ENCODE measurements at regions not wholly inside any gene's neighbourhood (a gene's known extent, or its start where the extent isn't known, plus 50 kb on each side); places are given as distances from the start of the nearest gene placed in this dataset.

DNA sequence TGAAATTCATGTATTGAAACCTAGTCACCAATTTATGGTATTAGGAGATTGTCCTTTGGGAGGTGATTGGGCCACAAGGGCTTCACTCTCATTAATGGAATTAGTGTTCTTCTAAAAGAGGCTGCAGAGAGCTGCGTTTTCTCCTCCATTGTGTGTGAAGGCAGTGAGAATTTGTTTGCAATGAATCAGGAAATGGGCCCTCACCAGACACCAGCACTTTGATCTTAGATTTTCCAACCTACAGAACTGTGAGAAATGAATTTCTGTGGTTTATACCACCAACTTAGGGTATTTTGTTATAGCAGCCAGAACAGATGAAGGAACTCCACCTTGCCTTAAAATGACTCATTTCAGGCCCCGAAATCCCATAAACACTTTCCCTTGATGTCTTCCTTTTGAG, 544.2 kb downstream of the RWDD3 start:
- Mint-ChIP-seq H3K27me3 (no peaks in the 10 kb centered on the region), H3K9me3 (peaks cover 5% of the 10 kb centered on the region), H3K4me3 (no peak overlapping the region), H3K27ac (no peak overlapping the region), H3K36me3 (ENCODE audit: low read depth) (no peaks in the 10 kb centered on the region), H3K4me1 (ENCODE audit: low read depth) (no peaks in the 10 kb centered on the region)
- H3K9me3 ChIP-seq (ENCODE audit: control insufficient read depth in 1 of 2, insufficient read depth in 1 of 2, low read length in 2 of 2): no peaks in the 10 kb centered on the region
- H3K4me1 ChIP-seq (ENCODE audit: insufficient read depth, low read length): no peaks in the 10 kb centered on the region
- DNase-seq: no peak
- H3K27me3 ChIP-seq (ENCODE audit: control insufficient read depth in 1 of 2, insufficient read depth in 2 of 2, low read length in 2 of 2): no peaks in the 10 kb centered on the region
- no peak overlapping the region for H3K4me3 ChIP-seq (ENCODE audit: low read length)
- no peak for ATAC-seq (ENCODE audit: poor library complexity)
- CTCF ChIA-PET: no interaction called here
- no peak overlapping the region for H3K27ac ChIP-seq (ENCODE audit: low read depth in 1 of 2, low read length in 2 of 2)
- no peak for TF ChIP-seq CTCF (IDR thresholded peaks at IDR 0.05)
- intact Hi-C loops (cut with DNase I, micrococcal nuclease): no loop called here
- no peaks in the 10 kb centered on the region for H3K36me3 ChIP-seq (ENCODE audit: insufficient read depth, low read length)
- POLR2A ChIA-PET: no interaction called here

- Mint-ChIP-seq H3K4me3 (no peak overlapping the region), H3K27ac (no peak overlapping the region), H3K36me3 (ENCODE audit: low read depth) (no peaks in the 10 kb centered on the region), H3K9me3 (peaks cover 10% of the 10 kb centered on the region), H3K27me3 (no peaks in the 10 kb centered on the region), H3K4me1 (ENCODE audit: low read depth) (no peaks in the 10 kb centered on the region)
- ChIA-PET POLR2A (no interaction called here), CTCF (no interaction called here)
- Histone ChIP-seq H3K4me3 (ENCODE audit: low read length) (no peak overlapping the region), H3K27me3 (ENCODE audit: control insufficient read depth in 1 of 2, insufficient read depth in 2 of 2, low read length in 2 of 2) (no peaks in the 10 kb centered on the region), H3K4me1 (ENCODE audit: insufficient read depth, low read length) (no peaks in the 10 kb centered on the region), H3K9me3 (ENCODE audit: control insufficient read depth in 1 of 2, insufficient read depth in 1 of 2, low read length in 2 of 2) (no peaks in the 10 kb centered on the region), H3K36me3 (ENCODE audit: insufficient read depth, low read length) (no peaks in the 10 kb centered on the region), H3K27ac (ENCODE audit: low read depth in 1 of 2, low read length in 2 of 2) (no peak overlapping the region)
- intact Hi-C loops (cut with DNase I, micrococcal nuclease): no loop called here
- no peak for TF ChIP-seq CTCF (IDR thresholded peaks at IDR 0.05)
- ATAC-seq (ENCODE audit: poor library complexity) (no peak), DNase-seq (no peak)
Observed at GRCh38 chr1:95780836-95781235, 546.8 kb downstream of the RWDD3 start.

DNA sequence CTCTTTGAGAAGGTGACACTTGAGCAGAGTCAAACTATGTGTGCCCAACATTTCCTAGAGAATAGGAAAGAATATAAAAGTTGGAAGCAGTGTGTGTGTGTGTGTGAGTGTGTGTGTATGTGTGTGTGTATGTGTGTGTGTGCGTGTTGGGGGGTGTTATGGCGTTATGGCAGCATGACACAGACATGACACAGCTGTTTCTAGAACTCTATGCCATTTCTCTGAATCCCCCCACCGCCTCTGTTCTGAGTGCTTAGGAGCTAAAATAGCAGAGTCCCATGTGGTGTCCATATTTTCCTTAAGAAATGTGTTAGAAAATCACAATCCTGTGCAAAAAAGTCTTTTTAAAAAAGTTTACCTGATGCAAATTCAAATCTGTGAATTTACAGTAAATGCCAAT, 556.1 kb downstream of the RWDD3 start:
- DNase-seq: no peak
- H3K27ac Mint-ChIP-seq: no peak overlapping the region
- no peaks in the 10 kb centered on the region for H3K36me3 Mint-ChIP-seq (ENCODE audit: low read depth)
- Histone ChIP-seq H3K27ac (ENCODE audit: low read depth in 1 of 2, low read length in 2 of 2) (no peak overlapping the region), H3K9me3 (ENCODE audit: control insufficient read depth in 1 of 2, insufficient read depth in 1 of 2, low read length in 2 of 2) (peaks cover 0 to 4% of the 10 kb centered on the region in 2 experiments), H3K4me1 (ENCODE audit: insufficient read depth, low read length) (no peaks in the 10 kb centered on the region), H3K4me3 (ENCODE audit: low read length) (no peak overlapping the region), H3K27me3 (ENCODE audit: control insufficient read depth in 1 of 2, insufficient read depth in 2 of 2, low read length in 2 of 2) (no peaks in the 10 kb centered on the region), H3K36me3 (ENCODE audit: insufficient read depth, low read length) (no peaks in the 10 kb centered on the region)
- H3K9me3 Mint-ChIP-seq: peaks cover 5% of the 10 kb centered on the region
- ATAC-seq (ENCODE audit: poor library complexity): no peak
- no peaks in the 10 kb centered on the region for H3K27me3 Mint-ChIP-seq
- no peaks in the 10 kb centered on the region for H3K4me1 Mint-ChIP-seq (ENCODE audit: low read depth)
- ChIA-PET POLR2A (no interaction called here), CTCF (no interaction called here)
- no peak for TF ChIP-seq CTCF (IDR thresholded peaks at IDR 0.05)
- H3K4me3 Mint-ChIP-seq: no peak overlapping the region
- intact Hi-C loops (cut with DNase I, micrococcal nuclease): no loop called here
